ENCODE measurements at regions not wholly inside any gene's neighbourhood (a gene's known extent, or its start where the extent isn't known, plus 50 kb on each side); places are given as distances from the start of the nearest gene placed in this dataset.

DNA sequence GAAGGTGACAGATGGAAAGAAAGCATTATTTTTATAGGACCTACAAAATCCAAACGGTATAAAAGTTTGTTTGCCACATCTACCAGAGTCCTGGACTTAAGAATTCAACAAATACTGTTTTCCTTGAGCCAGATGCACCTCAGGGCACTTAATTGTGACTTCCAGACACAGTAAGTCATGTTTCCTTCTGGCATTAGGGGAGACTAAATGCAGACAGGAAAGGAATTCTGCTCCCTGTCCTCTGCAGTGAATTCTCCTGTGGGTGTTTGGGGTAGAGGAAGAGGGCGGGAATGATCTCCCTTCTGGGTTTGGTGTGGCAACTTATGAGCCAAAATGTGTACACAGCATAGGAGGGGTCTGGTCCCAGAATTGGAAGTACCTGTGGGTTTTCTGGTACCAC lies 93.9 kb upstream of the ZDHHC17 start:
- no peak for TF ChIP-seq POLR2A (IDR thresholded peaks at IDR 0.05; ENCODE audit: low read length)
- TF ChIP-seq GATA1 (IDR thresholded peaks at IDR 0.05; ENCODE audit: low read depth, low read length) = no peak

All from erythroblast (primary cell).